ENCODE measurements at regions not wholly inside any gene's neighbourhood (a gene's known extent, or its start where the extent isn't known, plus 50 kb on each side); places are given as distances from the start of the nearest gene placed in this dataset.
A peak's percentile ranks its signal among the peaks of the same experiment; 100 is the strongest.

GRCh38 chr1:190717055-190717454, 239.4 kb upstream of the BRINP3 start:
- no peaks in the 10 kb centered on the region for H3K4me1 ChIP-seq (ENCODE audit: insufficient read depth, low read length)
- no peak for ATAC-seq
- no peak overlapping the region for H3K4me2 ChIP-seq (ENCODE audit: low read depth, low read length)
- no peak overlapping the region for H3K27ac ChIP-seq (ENCODE audit: extremely low read length, insufficient read depth, low read length)
- ChIA-PET CTCF (ENCODE audit: low intra/inter-chr PET ratio, low total read pairs) (no interaction called here), POLR2A (no interaction called here)
- TF ChIP-seq ZNF460 (CRISPR knock-in tag; IDR thresholded peaks at IDR 0.05; ENCODE audit: borderline replicate concordance) (no peak), MAFK (conservative IDR thresholded peaks at IDR 0.05 in 1 of 2, IDR thresholded peaks at IDR 0.05 in 1 of 2; ENCODE audit: low read length in 2 of 2) (peak; percentile 92 to 97), MAFF (IDR thresholded peaks at IDR 0.05; ENCODE audit: low read depth, low read length) (peak; percentile 95), PRDM15 (CRISPR knock-in tag; IDR thresholded peaks at IDR 0.05) (no peak)
- no peak overlapping the region for H3K4me3 ChIP-seq (replicated peaks in 1 of 3; ENCODE audit: insufficient read depth in 1 of 3, low read depth in 2 of 3, low read length in 3 of 3)
- H2AFZ ChIP-seq (ENCODE audit: low read length) = no peak overlapping the region
- H3K9me3 ChIP-seq (ENCODE audit: low read length) = no peaks in the 10 kb centered on the region
- no peaks in the 10 kb centered on the region for H3K27me3 ChIP-seq (ENCODE audit: control insufficient read depth in 1 of 2, insufficient read depth in 2 of 2, low read length in 2 of 2)
- H3K36me3 ChIP-seq (replicated peaks in 1 of 2; ENCODE audit: control insufficient read depth in 1 of 2, insufficient read depth in 2 of 2, low read length in 2 of 2) = no peaks in the 10 kb centered on the region
- no peak for FAIRE-seq
- no peaks in the 10 kb centered on the region for H4K20me1 ChIP-seq (ENCODE audit: insufficient read depth, low read length)
- BruUV-seq (replicated peaks) = no TSS peak
- in situ Hi-C loops (cut with HindIII; ENCODE audit: extremely low pct_ligation_motif_present, low pct_unique_long_range_greater_than_20kb) (no loop called here), intact Hi-C loops (cut with micrococcal nuclease; ENCODE audit: unreplicated experiment) (no loop called here)
- no peak for DNase-seq (ENCODE audit: low spot score)
- no peak overlapping the region for H3K9ac ChIP-seq (ENCODE audit: insufficient read depth, low read depth, low read length)
- 2% methylated on average over 1 of the region's 1 CpG for WGBS (ENCODE audit: low lambda C conversion rate)
- no peaks in the 10 kb centered on the region for H3K79me2 ChIP-seq (ENCODE audit: insufficient read depth, low read length)

- no peaks in the 10 kb centered on the region for H3K4me1 ChIP-seq (ENCODE audit: insufficient read depth, low read length)
- H3K27ac ChIP-seq (ENCODE audit: extremely low read length, insufficient read depth, low read length) = no peak overlapping the region
- no peaks in the 10 kb centered on the region for H3K9me3 ChIP-seq (ENCODE audit: low read length)
- no peak for DNase-seq (ENCODE audit: low spot score)
- no peak for FAIRE-seq
- no peak for ATAC-seq
- ChIA-PET POLR2A (no interaction called here), CTCF (ENCODE audit: low intra/inter-chr PET ratio, low total read pairs) (no interaction called here)
- no peaks in the 10 kb centered on the region for H3K79me2 ChIP-seq (ENCODE audit: insufficient read depth, low read length)
- no peak overlapping the region for H2AFZ ChIP-seq (ENCODE audit: low read length)
- no peaks in the 10 kb centered on the region for H4K20me1 ChIP-seq (ENCODE audit: insufficient read depth, low read length)
- intact Hi-C loops (cut with micrococcal nuclease; ENCODE audit: unreplicated experiment) = no loop called here
- no peaks in the 10 kb centered on the region for H3K27me3 ChIP-seq (ENCODE audit: control insufficient read depth in 1 of 2, insufficient read depth in 2 of 2, low read length in 2 of 2)
- H3K9ac ChIP-seq (ENCODE audit: insufficient read depth, low read depth, low read length) = no peak overlapping the region
- H3K4me2 ChIP-seq (ENCODE audit: low read depth, low read length) = no peak overlapping the region
- in situ Hi-C loops (cut with HindIII; ENCODE audit: extremely low pct_ligation_motif_present, low pct_unique_long_range_greater_than_20kb) = no loop called here
- no TSS peak for BruUV-seq (replicated peaks)
- H3K4me3 ChIP-seq (replicated peaks in 1 of 3; ENCODE audit: insufficient read depth in 1 of 3, low read depth in 2 of 3, low read length in 3 of 3) = no peak overlapping the region
- no peaks in the 10 kb centered on the region for H3K36me3 ChIP-seq (replicated peaks in 1 of 2; ENCODE audit: control insufficient read depth in 1 of 2, insufficient read depth in 2 of 2, low read length in 2 of 2)
- peak; percentile 51; the same call in 1 of the 2 replicates for TF ChIP-seq MAFF (IDR thresholded peaks at IDR 0.05; ENCODE audit: low read depth, low read length)
- TF ChIP-seq ZBTB14 (CRISPR knock-in tag; IDR thresholded peaks at IDR 0.05) = no peak
- peak; percentile 44 to 77 for TF ChIP-seq MAFK (conservative IDR thresholded peaks at IDR 0.05 in 1 of 2, IDR thresholded peaks at IDR 0.05 in 1 of 2; ENCODE audit: low read length in 2 of 2)
- WGBS (ENCODE audit: low lambda C conversion rate) = 2% methylated on average over 7 of the region's 7 CpGs
These were observed 259.4 kb upstream of the BRINP3 start for GRCh38 chr1:190736971-190737590.

Data from HepG2 (cell line).